ENCODE measurements at regions not wholly inside any gene's neighbourhood (a gene's known extent, or its start where the extent isn't known, plus 50 kb on each side); places are given as distances from the start of the nearest gene placed in this dataset.

GRCh38 chr10:62562101-62562500 is 187.9 kb downstream of the ZNF365 start:
- 90 to 91% methylated on average over 2 of the region's 2 CpGs for WGBS, 2 donors
- no peak overlapping the region for H3K9ac ChIP-seq (ENCODE audit: insufficient read depth in 1 of 2, low read length in 2 of 2)
- no peaks in the 10 kb centered on the region for H3K9me3 ChIP-seq (ENCODE audit: control insufficient read depth in 4 of 4, insufficient read depth in 3 of 4, low read length in 3 of 4)
- H3K4me3 ChIP-seq: no peak overlapping the region
- H3K27ac ChIP-seq (ENCODE audit: low read depth in 1 of 2, low read length in 1 of 2): no peak overlapping the region
- H3K27me3 ChIP-seq (ENCODE audit: control insufficient read depth in 3 of 3, insufficient read depth in 3 of 3, low read length in 2 of 3): no peaks in the 10 kb centered on the region
- TF ChIP-seq CTCF (IDR thresholded peaks at IDR 0.05; ENCODE audit: control extremely low read depth, extremely low read depth): no peak
- ATAC-seq (ENCODE audit: insufficient read depth, low FRiP score) (no peak), DNase-seq (no peak)
- no peaks in the 10 kb centered on the region for H3K36me3 ChIP-seq (ENCODE audit: control insufficient read depth in 4 of 4, insufficient read depth in 4 of 4, low read length in 4 of 4)
- H3K4me1 ChIP-seq (ENCODE audit: control insufficient read depth in 5 of 5, insufficient read depth in 5 of 5, low read length in 5 of 5): peaks cover 0 to 12% (median 0%) of the 10 kb centered on the region in 5 donors

- ATAC-seq (ENCODE audit: insufficient read depth, low FRiP score): no peak
- no peak overlapping the region for H3K27ac ChIP-seq (ENCODE audit: low read depth in 1 of 2, low read length in 1 of 2)
These were observed 188.6 kb downstream of the ZNF365 start for GRCh38 chr10:62562795-62563194.

GRCh38 chr10:62573929-62574328 is 199.8 kb downstream of the ZNF365 start:
- no peak overlapping the region for H3K9ac ChIP-seq (ENCODE audit: insufficient read depth in 1 of 2, low read length in 2 of 2)
- H3K27ac ChIP-seq (ENCODE audit: low read depth in 1 of 2, low read length in 1 of 2): no peak overlapping the region
- H3K4me1 ChIP-seq (ENCODE audit: control insufficient read depth in 5 of 5, insufficient read depth in 5 of 5, low read length in 5 of 5): peaks cover 0 to 2% (median 0%) of the 10 kb centered on the region in 5 donors
- peaks cover 0 to 2% (median 0%) of the 10 kb centered on the region in 3 donors for H3K27me3 ChIP-seq (ENCODE audit: control insufficient read depth in 3 of 3, insufficient read depth in 3 of 3, low read length in 2 of 3)
- DNase-seq: no peak
- no peaks in the 10 kb centered on the region for H3K36me3 ChIP-seq (ENCODE audit: control insufficient read depth in 4 of 4, insufficient read depth in 4 of 4, low read length in 4 of 4)
- 92 to 93% methylated on average over 3 of the region's 3 CpGs for WGBS, 2 donors
- ATAC-seq (ENCODE audit: insufficient read depth, low FRiP score): no peak
- TF ChIP-seq CTCF (IDR thresholded peaks at IDR 0.05; ENCODE audit: control extremely low read depth, extremely low read depth): no peak
- H3K4me3 ChIP-seq: no peak overlapping the region
- no peaks in the 10 kb centered on the region for H3K9me3 ChIP-seq (ENCODE audit: control insufficient read depth in 4 of 4, insufficient read depth in 3 of 4, low read length in 3 of 4)

More at GRCh38 chr10:62562795-62563194, 188.6 kb downstream of the ZNF365 start:
- no peaks in the 10 kb centered on the region for H3K9me3 ChIP-seq (ENCODE audit: control insufficient read depth in 4 of 4, insufficient read depth in 3 of 4, low read length in 3 of 4)
- no peaks in the 10 kb centered on the region for H3K36me3 ChIP-seq (ENCODE audit: control insufficient read depth in 4 of 4, insufficient read depth in 4 of 4, low read length in 4 of 4)
- H3K4me3 ChIP-seq: no peak overlapping the region
- no peaks in the 10 kb centered on the region for H3K27me3 ChIP-seq (ENCODE audit: control insufficient read depth in 3 of 3, insufficient read depth in 3 of 3, low read length in 2 of 3)
- no peak for TF ChIP-seq CTCF (IDR thresholded peaks at IDR 0.05; ENCODE audit: control extremely low read depth, extremely low read depth)
- H3K4me1 ChIP-seq (ENCODE audit: control insufficient read depth in 5 of 5, insufficient read depth in 5 of 5, low read length in 5 of 5): peaks cover 0 to 12% (median 0%) of the 10 kb centered on the region in 5 donors
- H3K9ac ChIP-seq (ENCODE audit: insufficient read depth in 1 of 2, low read length in 2 of 2): no peak overlapping the region
- DNase-seq: no peak

- H3K9me3 ChIP-seq (ENCODE audit: control insufficient read depth in 4 of 4, insufficient read depth in 3 of 4, low read length in 3 of 4): no peaks in the 10 kb centered on the region
- no peak for TF ChIP-seq CTCF (IDR thresholded peaks at IDR 0.05; ENCODE audit: control extremely low read depth, extremely low read depth)
- WGBS, 2 donors: 92 to 95% methylated on average over 4 of the region's 4 CpGs
- H3K4me3 ChIP-seq: no peak overlapping the region
- no peak overlapping the region for H3K27ac ChIP-seq (ENCODE audit: low read depth in 1 of 2, low read length in 1 of 2)
- DNase-seq (no peak), ATAC-seq (ENCODE audit: insufficient read depth, low FRiP score) (no peak)
- no peaks in the 10 kb centered on the region for H3K27me3 ChIP-seq (ENCODE audit: control insufficient read depth in 3 of 3, insufficient read depth in 3 of 3, low read length in 2 of 3)
- H3K4me1 ChIP-seq (ENCODE audit: control insufficient read depth in 5 of 5, insufficient read depth in 5 of 5, low read length in 5 of 5): peaks cover 0 to 2% (median 0%) of the 10 kb centered on the region in 5 donors
- H3K9ac ChIP-seq (ENCODE audit: insufficient read depth in 1 of 2, low read length in 2 of 2): no peak overlapping the region
- no peaks in the 10 kb centered on the region for H3K36me3 ChIP-seq (ENCODE audit: control insufficient read depth in 4 of 4, insufficient read depth in 4 of 4, low read length in 4 of 4)
These were observed 202.9 kb downstream of the ZNF365 start for GRCh38 chr10:62577076-62577475.
